Umbilical cord (tissue), 1 donor: ENCODE measurements at regions not wholly inside any gene's neighbourhood (a gene's known extent, or its start where the extent isn't known, plus 50 kb on each side); places are given as distances from the start of the nearest gene placed in this dataset.

ENCODE experiments used
- DNase-seq: peaks from one replicate; pipeline ENCODE4 v3.0.0-alpha.2; 2015; ENCODE audit warnings: low spot score

- no peak for DNase-seq
Measured at GRCh38 chr15:96415513-96416217, 85.2 kb downstream of the NR2F2 start.

- DNase-seq, result no peak
Measured at GRCh38 chr15:96416218-96416933, 85.9 kb downstream of the NR2F2 start.

- no peak for DNase-seq
Measured at GRCh38 chr15:96416934-96417759, 86.6 kb downstream of the NR2F2 start.

- DNase-seq, result no peak
Measured at GRCh38 chr15:96417760-96418130, 87.2 kb downstream of the NR2F2 start.

GRCh38 chr15:96418146-96418545 is 87.6 kb downstream of the NR2F2 start:
- DNase-seq, result no peak

- no peak for DNase-seq
Measured at GRCh38 chr15:96421178-96421601, 90.7 kb downstream of the NR2F2 start.

- DNase-seq, result no peak
Measured at GRCh38 chr15:96422125-96422524, 91.6 kb downstream of the NR2F2 start.

- no peak for DNase-seq
Measured at GRCh38 chr15:96424674-96425073, 94.2 kb downstream of the NR2F2 start.

GRCh38 chr15:96428742-96429141 is 98.2 kb downstream of the NR2F2 start:
- DNase-seq, result peak; percentile 81

- DNase-seq, result no peak
Measured at GRCh38 chr15:96431786-96432185, 101.3 kb downstream of the NR2F2 start.

- no peak for DNase-seq
Measured at GRCh38 chr15:96435022-96435421, 104.5 kb downstream of the NR2F2 start.

GRCh38 chr15:96435841-96436240 is 105.3 kb downstream of the NR2F2 start:
- no peak for DNase-seq

GRCh38 chr15:96440978-96441377 is 110.5 kb downstream of the NR2F2 start:
- DNase-seq, result no peak

- DNase-seq, result no peak
Measured at GRCh38 chr15:96442076-96442475, 111.6 kb downstream of the NR2F2 start.

GRCh38 chr15:96444865-96445264 is 114.4 kb downstream of the NR2F2 start:
- no peak for DNase-seq

- DNase-seq, result no peak
Measured at GRCh38 chr15:96448923-96449322, 118.4 kb downstream of the NR2F2 start.

- DNase-seq, result no peak
Measured at GRCh38 chr15:96457841-96458240, 127.3 kb downstream of the NR2F2 start.

GRCh38 chr15:96460106-96460505 is 129.6 kb downstream of the NR2F2 start:
- no peak for DNase-seq

- DNase-seq, result no peak
Measured at GRCh38 chr15:96462768-96463750, 132.6 kb downstream of the NR2F2 start.

- no peak for DNase-seq
Measured at GRCh38 chr15:96466389-96466947, 136.0 kb downstream of the NR2F2 start.

- no peak for DNase-seq
Measured at GRCh38 chr15:96468036-96468435, 137.5 kb downstream of the NR2F2 start.
